ENCODE measurements at regions not wholly inside any gene's neighbourhood (a gene's known extent, or its start where the extent isn't known, plus 50 kb on each side); places are given as distances from the start of the nearest gene placed in this dataset.

GRCh38 chr5:126014676-126015075, 408.5 kb upstream of the GRAMD2B start:
- Histone ChIP-seq H3K4me1 (ENCODE audit: insufficient read depth, low read length, poor library complexity, severe bottlenecking) (no peaks in the 10 kb centered on the region), H3K36me3 (ENCODE audit: insufficient read depth, low read length) (no peaks in the 10 kb centered on the region), H3K4me2 (ENCODE audit: low read length) (no peak overlapping the region), H3K9me3 (ENCODE audit: low read length) (no peaks in the 10 kb centered on the region), H3K9me2 (ENCODE audit: insufficient read depth, low read length) (no peaks in the 10 kb centered on the region), H4K20me1 (ENCODE audit: insufficient read depth, low read length) (no peaks in the 10 kb centered on the region), H3K4me3 (ENCODE audit: low read depth, low read length, poor library complexity, severe bottlenecking) (no peak overlapping the region), H3K27ac (ENCODE audit: low read depth, low read length, poor library complexity, severe bottlenecking) (no peak overlapping the region), H3K79me2 (ENCODE audit: insufficient read depth, low read depth, low read length) (no peaks in the 10 kb centered on the region), H2AFZ (ENCODE audit: low read length) (no peak overlapping the region)
- no TSS peak for BruUV-seq (replicated peaks)
- ChIA-PET CTCF (ENCODE audit: unreplicated experiment) (no interaction called here), POLR2A (no interaction called here)
- DNase-seq (ENCODE audit: low spot score), result no peak
- TF ChIP-seq, protein P1, sequence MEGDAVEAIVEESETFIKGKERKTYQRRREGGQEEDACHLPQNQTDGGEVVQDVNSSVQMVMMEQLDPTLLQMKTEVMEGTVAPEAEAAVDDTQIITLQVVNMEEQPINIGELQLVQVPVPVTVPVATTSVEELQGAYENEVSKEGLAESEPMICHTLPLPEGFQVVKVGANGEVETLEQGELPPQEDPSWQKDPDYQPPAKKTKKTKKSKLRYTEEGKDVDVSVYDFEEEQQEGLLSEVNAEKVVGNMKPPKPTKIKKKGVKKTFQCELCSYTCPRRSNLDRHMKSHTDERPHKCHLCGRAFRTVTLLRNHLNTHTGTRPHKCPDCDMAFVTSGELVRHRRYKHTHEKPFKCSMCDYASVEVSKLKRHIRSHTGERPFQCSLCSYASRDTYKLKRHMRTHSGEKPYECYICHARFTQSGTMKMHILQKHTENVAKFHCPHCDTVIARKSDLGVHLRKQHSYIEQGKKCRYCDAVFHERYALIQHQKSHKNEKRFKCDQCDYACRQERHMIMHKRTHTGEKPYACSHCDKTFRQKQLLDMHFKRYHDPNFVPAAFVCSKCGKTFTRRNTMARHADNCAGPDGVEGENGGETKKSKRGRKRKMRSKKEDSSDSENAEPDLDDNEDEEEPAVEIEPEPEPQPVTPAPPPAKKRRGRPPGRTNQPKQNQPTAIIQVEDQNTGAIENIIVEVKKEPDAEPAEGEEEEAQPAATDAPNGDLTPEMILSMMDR (conservative IDR thresholded peaks at IDR 0.05; ENCODE audit: low read length), result no peak
- no peak for TF ChIP-seq EZH2phosphoT487 (IDR thresholded peaks at IDR 0.05; ENCODE audit: borderline replicate concordance, low read depth, low read length)
- intact Hi-C loops (cut with micrococcal nuclease; ENCODE audit: unreplicated experiment), result no loop called here

GRCh38 chr5:126015235-126016181, 407.7 kb upstream of the GRAMD2B start:
- intact Hi-C loops (cut with micrococcal nuclease; ENCODE audit: unreplicated experiment), result no loop called here
- Histone ChIP-seq H3K27ac (ENCODE audit: low read depth, low read length, poor library complexity, severe bottlenecking) (no peak overlapping the region), H3K4me2 (ENCODE audit: low read length) (no peak overlapping the region), H4K20me1 (ENCODE audit: insufficient read depth, low read length) (no peaks in the 10 kb centered on the region), H3K36me3 (ENCODE audit: insufficient read depth, low read length) (no peaks in the 10 kb centered on the region), H2AFZ (ENCODE audit: low read length) (no peak overlapping the region), H3K9me3 (ENCODE audit: low read length) (no peaks in the 10 kb centered on the region), H3K4me3 (ENCODE audit: low read depth, low read length, poor library complexity, severe bottlenecking) (no peak overlapping the region), H3K9me2 (ENCODE audit: insufficient read depth, low read length) (no peaks in the 10 kb centered on the region), H3K4me1 (ENCODE audit: insufficient read depth, low read length, poor library complexity, severe bottlenecking) (no peaks in the 10 kb centered on the region), H3K79me2 (ENCODE audit: insufficient read depth, low read depth, low read length) (no peaks in the 10 kb centered on the region)
- no TSS peak for BruUV-seq (replicated peaks)
- DNase-seq (ENCODE audit: low spot score), result no peak
- TF ChIP-seq, protein P1 (conservative IDR thresholded peaks at IDR 0.05; ENCODE audit: low read length), result no peak
- no peak for TF ChIP-seq EZH2phosphoT487 (IDR thresholded peaks at IDR 0.05; ENCODE audit: borderline replicate concordance, low read depth, low read length)
- ChIA-PET CTCF (ENCODE audit: unreplicated experiment) (no interaction called here), POLR2A (interaction anchor here (0.8 kb wide), 1 partner anchor 45 kb away, joined by 3 read pairs; no protein-coding TSS in a partner anchor)

- BruUV-seq (replicated peaks), result no TSS peak
- intact Hi-C loops (cut with micrococcal nuclease; ENCODE audit: unreplicated experiment), result no loop called here
- no peaks in the 10 kb centered on the region for H3K9me2 ChIP-seq (ENCODE audit: insufficient read depth, low read length)
- no peaks in the 10 kb centered on the region for H3K9me3 ChIP-seq (ENCODE audit: low read length)
- CTCF ChIA-PET (ENCODE audit: unreplicated experiment), result no interaction called here
- POLR2A ChIA-PET, result no interaction called here
- H3K4me3 ChIP-seq (ENCODE audit: low read depth, low read length, poor library complexity, severe bottlenecking), result no peak overlapping the region
- no peaks in the 10 kb centered on the region for H4K20me1 ChIP-seq (ENCODE audit: insufficient read depth, low read length)
- DNase-seq (ENCODE audit: low spot score), result no peak
- H3K36me3 ChIP-seq (ENCODE audit: insufficient read depth, low read length), result no peaks in the 10 kb centered on the region
- H3K4me1 ChIP-seq (ENCODE audit: insufficient read depth, low read length, poor library complexity, severe bottlenecking), result no peaks in the 10 kb centered on the region
- H2AFZ ChIP-seq (ENCODE audit: low read length), result no peak overlapping the region
- no peaks in the 10 kb centered on the region for H3K79me2 ChIP-seq (ENCODE audit: insufficient read depth, low read depth, low read length)
- no peak for TF ChIP-seq EZH2phosphoT487 (IDR thresholded peaks at IDR 0.05; ENCODE audit: borderline replicate concordance, low read depth, low read length)
- TF ChIP-seq, protein P1 (conservative IDR thresholded peaks at IDR 0.05; ENCODE audit: low read length), result no peak
- no peak overlapping the region for H3K27ac ChIP-seq (ENCODE audit: low read depth, low read length, poor library complexity, severe bottlenecking)
- no peak overlapping the region for H3K4me2 ChIP-seq (ENCODE audit: low read length)
These were observed 407.0 kb upstream of the GRAMD2B start for GRCh38 chr5:126016256-126016655.
